Right kidney (tissue), 1 donor: ENCODE measurements at regions not wholly inside any gene's neighbourhood (a gene's known extent, or its start where the extent isn't known, plus 50 kb on each side); places are given as distances from the start of the nearest gene placed in this dataset.

Experiments
- DNase-seq: peaks from one replicate; pipeline ENCODE4 v3.0.0-alpha.2; 2016

DNA sequence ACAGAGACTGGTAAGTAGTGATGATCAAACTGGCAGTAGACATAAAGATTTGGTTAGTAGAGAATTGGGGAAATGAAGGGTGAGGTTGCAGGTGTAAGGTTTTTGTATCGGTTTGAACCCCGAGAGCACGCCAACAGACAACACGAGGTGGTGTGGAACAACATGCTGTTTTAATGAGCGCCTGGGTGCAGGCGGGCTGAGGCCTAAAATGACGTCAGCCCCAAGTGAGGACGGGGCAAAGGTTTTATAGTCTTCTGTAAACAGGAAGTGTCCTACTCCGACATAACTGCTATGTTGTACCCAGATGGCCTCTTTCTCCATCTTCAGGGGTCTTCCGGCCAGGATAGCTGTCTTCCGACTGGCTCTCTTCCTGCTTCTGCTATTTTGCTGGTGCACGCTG is 178.8 kb downstream of the HHIPL2 start:
- no peak for DNase-seq

DNA sequence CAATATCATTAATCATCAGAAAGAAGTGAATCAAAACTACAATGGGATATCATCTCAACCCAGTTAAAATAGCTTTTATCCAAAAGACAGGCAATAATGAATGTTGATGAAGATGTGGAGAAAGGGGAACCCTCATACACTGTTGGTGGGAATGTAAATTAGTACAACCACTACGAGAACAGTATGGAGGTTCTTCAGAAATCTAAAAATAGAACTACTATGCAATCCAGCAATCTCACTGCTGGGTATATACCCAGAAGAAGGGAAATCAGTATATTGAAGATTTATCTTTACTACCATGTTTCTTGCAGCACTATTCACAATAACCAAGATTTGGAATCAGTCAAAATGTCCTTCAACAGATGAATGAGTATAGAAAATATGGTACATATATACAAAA is 189.8 kb downstream of the HHIPL2 start:
- no peak for DNase-seq

DNA sequence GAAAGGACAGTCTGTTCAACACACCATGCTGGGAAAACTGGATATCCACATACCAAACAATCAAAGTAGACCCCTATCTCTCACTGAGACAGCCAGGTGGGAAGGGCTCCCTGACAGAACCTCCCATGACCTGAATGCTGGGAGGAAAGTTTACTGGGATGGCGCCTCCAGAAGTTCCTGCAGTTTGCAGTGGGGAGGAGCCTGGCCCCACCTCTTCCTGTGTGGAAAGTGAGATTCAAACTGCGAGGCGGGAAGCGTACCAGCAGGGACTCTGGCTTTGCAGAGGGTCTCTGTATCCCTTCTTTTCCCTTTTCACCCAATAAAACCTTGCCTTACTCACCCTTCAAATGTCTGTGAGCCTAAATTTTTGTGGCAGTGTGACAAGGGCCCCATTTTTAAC is 190.7 kb downstream of the HHIPL2 start:
- DNase-seq: no peak

DNA sequence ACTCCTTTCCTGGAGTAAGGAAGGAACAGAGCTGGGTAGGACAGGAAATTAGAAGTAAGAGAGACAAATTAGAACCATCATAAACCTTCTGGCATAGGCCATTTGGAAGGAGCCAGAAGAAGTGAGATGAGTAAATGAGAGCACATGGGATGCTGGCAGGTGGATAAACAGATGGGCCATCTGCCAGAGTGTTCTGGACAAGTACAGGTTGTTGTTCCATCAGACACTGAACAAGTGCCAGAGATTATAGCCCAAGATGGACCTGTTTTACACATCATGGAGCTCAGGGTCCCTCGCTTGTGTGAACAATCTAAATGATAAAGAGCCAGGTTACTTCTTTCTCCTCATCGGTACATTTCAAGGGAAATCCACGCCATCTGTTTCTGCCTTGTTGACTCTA is 200.3 kb downstream of the HHIPL2 start:
- no peak for DNase-seq

DNA sequence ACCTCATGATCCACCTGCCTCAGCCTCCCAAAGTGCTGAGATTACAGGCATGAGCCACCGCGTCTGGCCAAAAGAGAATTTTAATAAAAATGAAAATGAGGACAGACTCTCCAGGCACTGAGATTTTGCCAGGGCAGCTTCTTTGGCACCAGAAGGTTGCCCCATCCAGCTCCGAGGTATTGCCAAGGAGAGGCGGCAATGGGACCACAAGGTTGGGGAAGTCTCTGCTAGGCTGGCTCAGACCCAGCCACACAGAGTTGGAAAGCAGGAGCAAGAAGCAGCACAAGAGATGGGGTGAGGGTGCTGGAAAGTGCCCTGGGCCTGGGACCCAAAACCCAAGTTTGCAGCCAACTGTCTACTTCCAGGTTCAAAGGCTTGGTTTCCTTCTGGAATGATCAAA is 200.9 kb downstream of the HHIPL2 start:
- DNase-seq: no peak

DNA sequence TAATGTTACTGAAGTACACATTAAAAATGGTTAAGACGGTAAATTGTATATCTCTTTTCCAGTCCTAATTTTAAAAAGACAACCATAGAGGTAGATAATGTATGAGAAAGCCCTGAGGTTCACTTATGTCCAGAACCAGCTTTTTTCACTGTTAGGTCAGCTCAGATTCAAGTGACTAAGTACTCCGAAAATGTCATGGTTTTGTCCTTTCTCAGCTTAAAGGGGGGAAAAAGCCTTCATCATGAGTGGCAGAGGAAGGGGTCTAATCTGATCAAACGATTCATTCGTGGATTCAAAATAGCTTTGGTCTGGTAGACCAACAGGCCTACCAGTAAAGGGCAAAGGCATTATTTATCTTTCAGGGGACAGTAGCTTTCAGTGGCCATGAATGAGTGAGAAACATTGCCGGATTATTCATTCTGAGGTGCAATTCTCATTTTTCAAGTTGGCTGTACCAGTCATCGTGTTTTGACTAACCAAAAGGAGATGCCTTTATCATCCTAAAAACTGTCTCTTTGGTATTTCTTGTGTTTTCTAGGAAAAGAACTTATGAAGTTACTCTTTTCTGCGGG is 208.4 kb downstream of the HHIPL2 start:
- no peak for DNase-seq

DNA sequence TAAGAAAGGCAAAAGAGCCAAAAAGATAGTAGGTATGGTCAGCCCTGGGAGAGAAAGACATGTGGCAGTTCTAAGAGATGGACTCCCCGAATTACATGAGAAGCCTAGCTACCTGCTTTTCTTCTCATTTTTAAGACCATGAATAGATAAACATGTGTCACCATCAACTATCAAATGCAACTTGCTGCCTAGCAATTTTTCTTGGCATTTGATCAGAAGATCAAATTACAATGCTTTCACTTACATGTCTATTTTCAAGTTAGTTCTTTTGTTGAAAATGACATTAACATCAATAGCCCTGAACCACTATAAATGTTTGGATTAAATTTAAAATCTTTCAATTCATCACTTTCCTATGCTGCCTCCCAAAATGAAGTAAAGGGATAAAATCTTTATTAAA is 212.3 kb downstream of the HHIPL2 start:
- no peak for DNase-seq

DNA sequence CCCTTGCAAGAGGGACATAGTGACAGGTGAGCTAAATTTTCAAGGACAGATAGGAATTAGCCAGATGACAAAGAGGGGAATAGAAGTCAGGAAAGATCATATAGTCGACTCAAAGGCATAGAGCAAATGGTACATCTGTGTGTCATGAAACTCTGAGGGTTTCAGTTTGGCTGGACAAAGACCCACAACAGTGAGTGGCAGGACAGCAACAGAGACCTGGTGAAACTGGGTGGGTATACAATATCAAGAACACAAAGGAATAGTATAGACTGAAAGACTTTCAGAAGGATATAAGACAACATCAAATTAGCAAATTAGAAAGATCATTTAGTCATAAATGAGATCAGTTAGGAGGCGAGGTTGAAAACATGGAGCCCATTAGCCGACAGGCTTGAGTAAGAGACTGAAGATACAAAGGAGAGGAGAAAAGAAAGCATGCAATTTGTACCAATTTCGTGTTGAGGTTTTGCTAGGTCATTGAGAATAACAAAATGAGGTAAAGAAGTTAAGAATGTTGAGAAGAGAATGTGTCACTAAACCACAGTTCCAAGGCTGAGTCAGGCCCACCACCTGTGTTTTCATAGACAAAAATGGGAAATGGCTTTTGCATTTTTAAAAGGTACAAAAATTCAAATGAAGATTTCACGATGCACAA is 213.8 kb downstream of the HHIPL2 start:
- DNase-seq: no peak

DNA sequence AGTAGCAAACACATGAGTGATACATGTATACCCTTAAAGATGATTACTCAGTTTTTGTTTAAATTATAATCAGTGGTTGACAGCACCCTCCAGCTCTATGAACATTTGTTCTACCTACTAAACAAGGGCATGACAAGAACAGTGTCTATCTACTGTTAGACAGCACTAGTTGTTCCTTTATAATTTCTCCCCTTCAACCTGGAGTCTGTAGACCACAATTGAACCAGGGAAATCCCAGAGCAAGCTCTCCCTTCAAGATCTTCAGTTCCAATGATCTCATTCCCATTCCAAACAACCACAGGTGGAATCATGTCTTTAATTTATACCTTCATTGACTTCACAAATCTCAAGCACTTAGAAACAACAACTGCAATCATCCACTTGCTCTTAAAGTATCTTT is 216.1 kb downstream of the HHIPL2 start:
- DNase-seq: no peak

DNA sequence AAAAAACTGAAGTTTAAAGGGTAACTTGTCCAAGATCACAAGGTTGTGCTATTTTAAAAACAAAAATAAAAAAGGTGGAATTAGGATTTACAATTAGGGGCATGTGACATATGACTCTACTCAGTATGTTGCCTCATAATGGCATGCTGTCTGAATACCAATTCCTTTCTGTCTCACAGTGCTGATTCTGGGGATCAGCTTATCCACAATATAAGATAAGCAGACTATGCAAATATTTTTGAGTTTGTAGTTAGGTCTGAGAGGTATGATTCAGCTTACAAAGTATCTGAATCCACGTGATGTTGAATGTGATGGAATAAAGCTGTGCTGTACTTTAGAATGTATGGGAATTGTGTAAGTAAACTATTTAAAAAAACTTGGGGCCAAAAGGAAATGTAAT is 216.6 kb downstream of the HHIPL2 start:
- DNase-seq: no peak

DNA sequence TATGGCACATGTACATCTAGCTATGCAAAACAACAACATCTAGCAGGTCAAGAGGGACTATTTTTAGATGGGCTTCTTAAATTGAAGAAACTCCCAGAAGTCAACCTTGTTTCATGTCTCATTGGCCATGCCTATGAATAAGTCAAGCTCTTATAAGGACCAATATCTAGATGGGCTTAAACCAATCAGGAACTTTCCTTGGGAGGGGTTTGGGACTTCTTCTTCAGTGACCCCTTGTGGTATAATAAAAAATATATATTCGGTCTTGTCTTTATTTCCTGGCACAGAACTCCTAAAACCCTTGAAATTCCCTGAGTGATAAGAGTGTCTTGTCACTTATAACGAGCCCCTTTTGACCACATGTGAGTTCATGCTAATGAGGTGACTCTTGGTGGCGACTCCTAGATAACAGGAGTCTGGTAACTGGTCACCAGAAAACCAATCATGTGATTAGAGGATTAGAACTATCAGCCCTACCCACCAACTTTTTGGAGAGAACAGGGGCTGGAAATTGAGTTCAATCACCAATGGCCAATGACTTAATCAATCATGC is 218.3 kb downstream of the HHIPL2 start:
- DNase-seq: no peak

DNA sequence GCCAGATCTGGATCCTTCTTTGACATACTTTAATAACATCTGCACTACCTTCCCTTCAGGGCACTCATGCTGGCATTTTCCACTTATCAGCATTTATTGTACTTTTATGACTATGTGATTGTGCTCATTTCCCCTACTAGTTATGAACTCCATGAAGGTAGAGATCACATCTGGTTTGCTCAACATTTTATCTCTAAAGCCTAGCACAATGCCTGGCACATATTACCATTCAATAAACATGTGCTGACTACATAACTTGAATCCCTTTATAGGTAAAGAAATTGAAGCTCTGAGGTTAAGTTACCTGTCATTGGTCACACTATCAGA is 221.2 kb downstream of the HHIPL2 start:
- no peak for DNase-seq

DNA sequence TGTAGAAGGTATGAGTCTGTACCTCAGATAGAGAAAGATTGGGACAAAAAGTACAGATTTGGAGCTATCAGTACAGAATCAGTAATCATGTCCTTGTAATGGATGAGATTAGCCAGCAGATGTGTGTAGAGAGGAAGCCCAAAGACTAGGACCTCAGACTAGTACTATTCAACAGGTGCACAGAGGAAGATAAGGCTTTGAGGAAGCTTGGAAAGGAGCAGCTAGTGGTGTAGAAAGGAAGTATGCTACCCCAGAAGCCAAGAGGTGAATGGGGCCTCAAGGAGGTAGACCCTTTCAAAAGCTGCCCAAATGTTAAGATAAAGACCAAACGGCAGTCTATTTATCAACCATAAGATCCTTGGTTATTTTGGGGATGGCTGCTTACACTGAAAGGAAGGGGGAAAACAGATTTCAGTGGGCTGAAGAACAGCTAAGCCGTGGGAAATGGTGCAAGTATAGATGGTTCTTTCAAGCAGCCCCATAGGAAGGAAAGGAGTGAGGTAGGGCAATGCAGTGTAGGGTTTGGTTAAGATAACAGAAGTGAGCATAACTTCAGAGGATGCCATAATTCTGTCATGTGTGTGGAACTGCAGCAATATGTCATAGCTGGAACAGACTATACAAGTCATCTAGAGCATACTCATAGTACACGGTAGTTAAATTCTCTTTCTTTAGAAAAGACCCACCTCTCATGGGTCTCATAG is 221.7 kb downstream of the HHIPL2 start:
- no peak for DNase-seq

DNA sequence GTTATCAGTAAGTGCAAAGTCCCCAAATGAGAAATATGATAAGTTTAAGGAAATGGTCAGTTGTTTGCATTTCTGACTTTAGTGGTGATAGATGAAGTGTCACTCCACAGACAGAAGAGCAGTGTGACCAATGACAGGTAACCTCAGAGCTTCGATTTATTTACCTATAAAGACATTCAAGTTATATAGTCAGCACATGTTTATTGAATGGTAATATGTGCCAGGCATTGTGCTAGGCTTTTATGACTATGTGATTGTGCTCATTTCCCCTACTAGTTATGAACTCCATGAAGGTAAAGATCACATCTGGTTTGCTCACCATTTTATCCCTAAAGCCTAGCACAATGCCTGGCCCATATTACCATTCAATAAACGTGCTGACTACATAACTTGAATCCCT is 222.4 kb downstream of the HHIPL2 start:
- no peak for DNase-seq

DNA sequence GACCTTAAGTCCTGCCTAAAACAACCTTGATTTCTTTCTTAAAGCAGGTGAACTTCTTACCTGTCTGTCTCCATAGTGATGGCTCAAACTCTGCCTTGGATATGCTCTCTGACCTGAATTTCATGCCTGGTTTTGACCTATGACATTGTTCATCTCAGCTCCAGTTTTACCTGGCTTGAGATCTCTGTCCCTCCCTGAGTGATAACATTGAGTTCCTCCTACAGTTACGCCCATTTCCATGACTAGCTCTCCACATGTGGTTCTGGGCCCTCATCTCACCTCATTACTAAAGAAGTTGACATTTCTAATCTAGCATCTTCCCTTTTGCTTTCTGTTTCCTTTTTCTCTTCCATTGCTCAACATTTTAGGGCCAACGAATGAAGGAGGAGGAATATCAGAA is 233.1 kb downstream of the HHIPL2 start:
- DNase-seq: no peak

DNA sequence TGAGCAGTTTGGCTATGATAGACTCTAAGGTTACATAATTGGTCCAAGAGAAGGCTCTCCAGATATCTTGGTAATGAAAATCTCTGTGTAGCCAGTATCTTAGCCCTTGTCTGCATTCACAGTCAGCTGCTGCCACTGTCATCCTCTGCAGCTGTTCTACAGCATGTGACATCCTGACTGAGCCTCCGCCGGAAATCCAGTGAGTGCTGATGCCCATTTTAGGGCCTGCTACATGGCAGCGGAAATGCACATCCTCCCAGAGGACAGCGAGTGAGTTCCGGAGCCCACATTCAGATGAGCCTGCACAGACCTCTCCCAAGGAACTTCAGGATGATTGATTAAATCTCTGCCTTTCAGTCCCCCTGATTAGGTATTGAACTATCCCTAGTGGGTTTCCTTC is 237.1 kb downstream of the HHIPL2 start:
- no peak for DNase-seq

DNA sequence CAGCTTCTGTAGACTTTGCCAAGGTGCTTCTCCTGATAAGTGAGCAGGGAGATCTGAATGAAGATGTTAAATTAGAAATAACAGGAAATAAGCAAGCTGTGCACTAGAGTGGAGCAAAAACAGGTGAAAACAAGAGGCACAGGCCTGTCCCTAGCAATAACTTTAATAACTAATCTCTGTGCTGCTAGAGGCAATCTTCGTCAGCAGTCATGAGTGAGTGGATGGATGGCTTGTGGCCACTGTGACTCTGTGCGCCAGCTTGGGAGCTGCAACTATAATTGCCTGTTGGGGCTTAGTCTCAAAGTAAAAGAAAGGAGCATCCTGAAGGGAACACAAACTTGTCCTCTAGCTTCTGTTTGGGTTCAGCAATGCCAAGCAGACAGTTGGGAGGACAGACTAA is 240.3 kb downstream of the HHIPL2 start:
- DNase-seq: no peak

DNA sequence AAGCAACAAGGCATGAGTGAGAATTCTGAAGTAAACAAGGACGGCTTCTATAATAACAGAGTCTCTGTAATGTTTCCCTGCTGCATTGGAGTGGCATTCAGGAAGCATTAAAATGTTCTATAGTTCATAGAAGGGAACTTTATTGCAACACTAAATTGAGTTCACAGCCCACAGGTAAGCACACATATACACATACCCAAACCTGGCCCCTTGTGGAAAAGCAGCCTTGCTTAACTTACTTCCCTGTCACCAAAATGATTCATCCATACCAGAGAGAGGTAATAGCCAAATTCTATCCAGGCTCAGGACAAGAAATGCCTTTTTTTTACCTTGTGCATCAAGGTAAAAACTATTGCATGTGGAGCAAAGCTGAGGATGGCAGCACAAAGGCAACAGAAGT is 241.4 kb downstream of the HHIPL2 start:
- DNase-seq: no peak

DNA sequence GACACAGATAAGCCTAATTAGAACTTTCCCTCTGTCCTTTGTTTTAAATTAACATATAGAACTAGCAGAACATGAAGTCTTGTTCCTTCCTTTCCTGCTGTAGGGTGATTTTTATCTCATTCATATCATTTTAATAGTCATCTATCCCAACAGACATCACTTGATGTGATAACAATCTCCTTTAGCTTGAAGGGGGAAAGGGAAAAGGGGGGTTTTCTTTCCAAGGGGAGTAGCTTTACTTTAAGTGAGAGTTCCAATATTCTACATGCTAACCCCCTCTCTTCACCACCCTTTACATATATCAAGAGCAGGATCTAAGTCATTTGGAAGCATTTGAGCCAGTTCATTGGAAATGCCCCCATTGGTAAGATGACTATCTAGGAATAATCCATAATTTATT is 241.9 kb downstream of the HHIPL2 start:
- no peak for DNase-seq

DNA sequence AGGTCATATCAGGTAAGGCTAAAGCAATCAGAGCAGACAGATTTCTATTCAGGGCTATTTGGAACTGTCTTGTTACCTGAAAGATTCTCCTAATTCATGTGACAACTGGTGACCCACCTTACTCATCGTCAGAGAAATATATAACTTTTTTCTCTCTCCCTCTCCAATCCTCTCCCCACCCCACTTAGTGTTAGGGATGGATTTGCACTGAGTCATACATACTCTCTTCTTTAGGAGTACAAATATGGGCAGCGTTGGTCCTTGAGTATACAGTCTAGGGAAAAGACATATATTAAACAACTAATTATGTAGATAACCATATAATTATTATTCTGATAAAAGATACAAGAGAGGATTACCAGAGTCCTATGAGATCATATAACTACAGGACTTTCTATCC is 246.3 kb downstream of the HHIPL2 start:
- DNase-seq: no peak

DNA sequence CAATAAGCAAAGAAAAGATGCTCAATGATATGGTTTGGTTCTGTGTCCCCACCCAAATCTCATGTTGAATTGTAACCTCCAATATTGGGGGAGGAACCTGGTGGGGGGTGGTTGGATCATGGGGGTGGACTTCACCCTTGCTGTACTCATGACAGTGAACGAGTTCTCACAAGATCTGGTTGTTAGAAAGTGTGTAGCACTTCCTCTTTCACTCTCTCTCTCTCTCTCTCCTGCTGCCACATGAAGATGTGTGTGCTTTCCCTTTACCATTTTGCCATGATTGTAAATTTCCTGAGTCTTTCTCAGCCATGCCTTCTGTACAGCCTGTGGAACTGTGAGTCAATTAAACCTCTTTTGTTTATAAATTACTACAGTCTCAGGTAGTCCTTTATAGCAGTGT is 248.4 kb downstream of the HHIPL2 start:
- DNase-seq: no peak

DNA sequence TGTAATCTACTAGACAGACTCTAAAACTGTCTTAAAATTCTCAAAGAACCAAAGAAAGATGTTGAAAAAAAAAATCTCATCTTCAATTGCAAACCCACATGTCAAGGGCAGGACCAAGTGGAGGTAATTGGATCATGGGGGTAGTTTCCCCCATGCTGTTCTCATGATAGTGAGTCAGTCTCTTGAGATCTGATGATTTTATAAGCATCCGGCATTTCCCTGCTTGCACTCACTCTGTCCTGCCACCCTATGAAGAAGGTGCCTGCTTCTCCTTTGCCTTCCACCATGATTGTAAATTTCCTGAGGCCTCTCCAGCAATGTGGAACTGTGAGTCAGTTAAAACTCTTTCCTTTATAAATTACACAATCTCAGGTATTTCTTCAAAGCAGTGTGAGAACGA is 257.0 kb downstream of the HHIPL2 start:
- no peak for DNase-seq

DNA sequence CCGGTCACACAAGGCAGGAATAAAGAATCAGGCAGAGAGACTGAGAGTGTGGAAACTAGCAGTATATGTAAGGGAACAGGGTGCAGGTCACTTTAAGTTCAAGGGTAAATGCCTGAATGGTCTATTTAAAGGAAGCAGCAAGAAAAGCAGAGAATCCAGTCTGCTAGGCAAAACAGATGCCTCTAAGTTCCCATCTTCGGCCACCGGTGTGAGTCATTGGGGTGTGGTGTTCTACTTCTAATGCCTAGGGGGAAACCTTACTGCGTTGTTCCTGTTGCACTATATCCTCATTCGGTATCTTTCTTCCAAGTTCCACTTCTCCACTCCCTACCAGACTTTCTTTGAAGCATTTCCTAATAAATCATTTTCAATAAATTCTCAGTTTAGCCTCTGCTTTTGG is 259.9 kb downstream of the HHIPL2 start:
- no peak for DNase-seq

DNA sequence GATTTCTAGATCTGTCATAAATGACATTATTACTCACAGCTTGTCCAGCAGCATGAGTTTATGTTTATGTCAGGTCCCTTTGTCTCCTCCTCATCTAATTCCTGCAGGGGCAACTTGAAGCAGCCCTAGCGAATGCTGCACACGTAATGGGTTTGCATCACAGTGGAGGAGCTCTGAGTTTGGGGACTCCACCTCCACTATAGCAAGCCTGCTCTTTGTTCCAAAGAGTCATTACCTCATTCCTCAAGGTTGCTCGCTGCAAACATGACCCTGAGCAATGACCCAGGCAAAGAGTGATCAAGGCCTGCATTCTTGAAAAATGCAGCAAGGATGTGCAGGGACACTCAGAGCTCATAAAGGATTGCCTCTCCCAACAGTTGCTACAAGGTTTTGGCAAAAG is 261.9 kb downstream of the HHIPL2 start:
- DNase-seq: no peak
